Activated CD8-positive, alpha-beta memory T cell treated with anti-CD3 and anti-CD28 coated beads for 4 hours (primary cell): ENCODE measurements at regions not wholly inside any gene's neighbourhood (a gene's known extent, or its start where the extent isn't known, plus 50 kb on each side); places are given as distances from the start of the nearest gene placed in this dataset.

Source experiments
- DNase-seq, 2 donors: peaks; one replicate each; pipeline ENCODE4 v3.0.0-alpha.2; 2020; ENCODE audit warnings: low read depth in 2 of 2

- DNase-seq, result no peak
These were observed 64.2 kb upstream of the NEDD9 start for GRCh38 chr6:11296449-11297375.

GRCh38 chr6:11295969-11296368, 63.5 kb upstream of the NEDD9 start:
- no peak for DNase-seq

GRCh38 chr6:11294228-11294627, 61.8 kb upstream of the NEDD9 start:
- DNase-seq, result no peak

- no peak for DNase-seq
These were observed 60.2 kb upstream of the NEDD9 start for GRCh38 chr6:11292594-11293236.

- DNase-seq, result no peak
These were observed 59.6 kb upstream of the NEDD9 start for GRCh38 chr6:11292091-11292490.

- no peak for DNase-seq
These were observed 59.1 kb upstream of the NEDD9 start for GRCh38 chr6:11291582-11291981.

- DNase-seq, result no peak
These were observed 57.6 kb upstream of the NEDD9 start for GRCh38 chr6:11290027-11290426.

- DNase-seq, result no peak
These were observed 55.6 kb upstream of the NEDD9 start for GRCh38 chr6:11288065-11288464.

- no peak for DNase-seq
These were observed 52.5 kb upstream of the NEDD9 start for GRCh38 chr6:11284996-11285395.

- DNase-seq, result no peak
These were observed 51.2 kb upstream of the NEDD9 start for GRCh38 chr6:11283629-11284028.

- no peak for DNase-seq
These were observed 50.4 kb upstream of the NEDD9 start for GRCh38 chr6:11282875-11283274.
